GM12865 (cell line): ENCODE measurements at regions not wholly inside any gene's neighbourhood (a gene's known extent, or its start where the extent isn't known, plus 50 kb on each side); places are given as distances from the start of the nearest gene placed in this dataset.
"Not testable (repeated sequence)": the region's sequence is repeated elsewhere in the genome, so short reads cannot be mapped to it uniquely, and the experiment has no call there.

Experiments used
- DNase-seq: peaks from one replicate; pipeline ENCODE4 v3.0.0; 2010; ENCODE audit warnings: low read depth
- H3K4me3 ChIP-seq: 2 replicates; pipeline ENCODE4 v1.5.1; 2011; ENCODE audit warnings: mild to moderate bottlenecking, low read depth, low read length, control low read depth
- CTCF ChIP-seq: IDR thresholded peaks from 2 replicates; pipeline ENCODE4 v1.5.1; 2011; ENCODE audit warnings: low read length, control low read depth, low read depth, inconsistent platforms; ENCODE audit not compliant: insufficient read depth; ENCODE audit errors: missing control alignments

DNA sequence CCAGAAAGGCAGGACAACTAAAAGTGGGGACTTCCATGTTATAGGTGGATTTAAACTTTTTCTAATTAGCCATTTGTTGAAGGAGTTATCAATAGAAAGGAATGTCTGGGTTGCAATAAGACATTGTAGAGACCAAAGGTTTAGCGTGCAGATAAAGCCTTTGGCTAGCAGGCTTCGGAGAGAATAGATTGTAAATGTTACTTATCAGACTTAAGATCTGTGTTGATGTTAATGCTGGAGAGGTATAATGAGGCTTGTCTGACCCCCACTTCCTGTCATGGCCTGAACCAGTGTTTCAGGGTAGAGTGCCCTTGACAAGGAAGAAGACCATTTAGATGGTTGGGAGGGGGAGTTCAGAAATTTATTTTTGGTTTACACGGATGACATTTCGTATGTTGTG is 67.1 kb upstream of the SPIN4 start:
- DNase-seq: no peak
- TF ChIP-seq CTCF: no peak
- H3K4me3 ChIP-seq: no peak overlapping the region

GRCh38 chrX:63417649-63418048 is 66.5 kb upstream of the SPIN4 start:
- DNase-seq: no peak
- TF ChIP-seq CTCF: no peak
- no peak overlapping the region for H3K4me3 ChIP-seq

DNA sequence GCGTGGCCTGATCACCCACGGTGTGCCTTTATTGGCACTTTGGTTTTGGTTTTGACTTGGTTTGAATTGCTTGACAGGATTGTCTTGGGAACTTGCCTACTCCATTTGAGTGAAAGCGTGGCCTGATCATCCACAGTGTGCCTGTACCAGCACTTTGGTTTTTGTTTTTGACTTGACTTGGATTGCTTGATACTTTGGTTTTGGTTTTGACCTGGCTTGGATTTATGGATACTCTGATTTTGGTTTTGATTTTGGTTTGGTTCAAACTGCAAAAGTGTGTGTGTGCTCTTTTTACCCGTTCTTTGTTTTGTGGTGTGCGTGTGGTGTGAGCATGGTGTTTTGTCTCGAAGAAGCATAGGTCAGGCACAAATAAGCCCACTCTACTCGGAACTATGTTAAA is 58.8 kb upstream of the SPIN4 start:
- DNase-seq, H3K4me3 ChIP-seq: not testable (repeated sequence)

DNA sequence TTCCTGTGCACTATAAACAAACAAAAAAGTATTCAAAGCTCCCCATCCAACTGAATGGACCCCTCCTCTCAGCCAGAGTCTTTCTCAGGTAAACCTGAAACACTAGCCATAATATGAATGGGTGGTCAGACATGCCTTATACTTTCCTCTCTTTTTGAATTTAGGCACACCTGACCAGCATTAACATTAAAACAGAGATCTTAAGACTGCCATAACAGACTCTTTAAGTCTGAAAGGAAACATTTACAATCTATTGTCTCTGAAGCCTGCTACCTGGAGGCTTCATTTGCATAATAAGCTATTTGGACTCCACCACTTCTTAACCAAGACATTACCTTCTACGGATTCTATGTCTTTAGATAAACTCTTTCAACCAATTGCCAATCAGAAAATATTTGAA is 56.9 kb upstream of the SPIN4 start:
- H3K4me3 ChIP-seq: no peak overlapping the region
- no peak for DNase-seq
- no peak for TF ChIP-seq CTCF

GRCh38 chrX:63404332-63404731 is 53.2 kb upstream of the SPIN4 start:
- no peak for DNase-seq
- no peak for TF ChIP-seq CTCF
- H3K4me3 ChIP-seq: no peak overlapping the region

DNA sequence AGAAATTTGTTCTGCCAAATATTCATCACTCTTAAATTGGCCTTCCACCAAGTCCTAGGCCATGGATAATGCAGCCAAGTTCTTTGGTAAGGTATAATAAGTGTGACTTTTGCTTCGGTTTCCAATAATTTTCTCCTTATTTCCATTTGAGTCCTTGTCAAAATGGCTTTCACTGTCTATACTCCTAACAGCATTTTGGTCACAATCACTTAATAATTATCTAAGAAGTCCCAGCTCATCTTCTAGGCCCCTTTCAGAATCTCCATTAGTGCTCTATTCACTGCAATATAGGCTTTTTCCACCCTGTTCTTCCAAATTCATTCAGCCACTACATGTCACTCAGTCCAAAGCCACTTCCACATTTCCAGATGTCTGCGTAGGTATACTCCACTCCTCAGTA is 51.0 kb upstream of the SPIN4 start:
- no peak for TF ChIP-seq CTCF
- H3K4me3 ChIP-seq: no peak overlapping the region
- no peak for DNase-seq
